Caki2 (cell line): ENCODE measurements at regions not wholly inside any gene's neighbourhood (a gene's known extent, or its start where the extent isn't known, plus 50 kb on each side); places are given as distances from the start of the nearest gene placed in this dataset.

Source experiments
- DNase-seq: peaks from one replicate; pipeline ENCODE4 v3.0.0-alpha.2; 2015; ENCODE audit warnings: low read depth
- in situ Hi-C: cut with HindIII; loops from 2 replicates; pipeline ENCODE4 v1.10.0; 2016; ENCODE audit warnings: low sequenced_read_pairs, low pct_unique_long_range_greater_than_20kb, mixed read lengths

DNA sequence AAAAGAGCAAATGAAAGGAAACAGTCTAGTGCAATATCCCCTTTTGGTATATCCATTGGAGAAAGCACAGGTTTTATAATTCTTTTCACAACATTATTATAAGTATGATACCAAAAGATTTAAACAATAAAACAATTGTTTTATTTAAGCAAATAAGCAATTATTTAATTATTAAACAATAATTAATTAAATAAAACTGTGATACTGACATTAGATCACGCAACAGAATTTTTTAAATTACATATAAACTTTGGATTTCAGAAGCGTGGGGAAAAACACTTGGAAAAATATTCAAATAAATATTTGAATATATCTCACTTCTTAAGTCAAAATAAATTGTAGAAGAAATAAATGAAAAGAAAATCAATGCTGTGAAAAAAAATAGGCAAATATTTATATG is 76.2 kb upstream of the STXBP5 start:
- no peak for DNase-seq
- in situ Hi-C loops, result no loop called here

- in situ Hi-C loops, result no loop called here
- peak; percentile 19 for DNase-seq
Observed at GRCh38 chr6:147131532-147132128, 72.6 kb upstream of the STXBP5 start.

DNA sequence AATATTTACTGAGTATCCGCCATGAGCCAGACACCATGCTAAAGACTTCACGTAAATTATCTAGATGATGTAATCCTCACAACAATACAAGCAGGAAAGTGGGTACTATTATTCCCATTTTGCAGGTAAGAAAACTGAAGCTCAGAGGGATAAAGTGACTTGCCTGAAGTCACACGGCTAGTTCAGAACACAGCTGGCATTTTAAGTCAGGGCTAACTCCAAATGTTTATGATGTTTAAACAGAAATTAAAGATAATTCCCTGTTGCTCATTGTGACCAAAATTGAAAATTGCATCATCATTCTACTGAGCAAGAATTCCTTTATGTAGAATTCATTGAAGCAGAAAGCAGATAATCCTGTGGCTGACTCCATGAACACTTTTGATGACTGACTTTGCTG is 71.3 kb upstream of the STXBP5 start:
- in situ Hi-C loops, result no loop called here
- peak; percentile 27 for DNase-seq

GRCh38 chr6:147133669-147134068 is 70.5 kb upstream of the STXBP5 start:
- in situ Hi-C loops, result no loop called here

DNA sequence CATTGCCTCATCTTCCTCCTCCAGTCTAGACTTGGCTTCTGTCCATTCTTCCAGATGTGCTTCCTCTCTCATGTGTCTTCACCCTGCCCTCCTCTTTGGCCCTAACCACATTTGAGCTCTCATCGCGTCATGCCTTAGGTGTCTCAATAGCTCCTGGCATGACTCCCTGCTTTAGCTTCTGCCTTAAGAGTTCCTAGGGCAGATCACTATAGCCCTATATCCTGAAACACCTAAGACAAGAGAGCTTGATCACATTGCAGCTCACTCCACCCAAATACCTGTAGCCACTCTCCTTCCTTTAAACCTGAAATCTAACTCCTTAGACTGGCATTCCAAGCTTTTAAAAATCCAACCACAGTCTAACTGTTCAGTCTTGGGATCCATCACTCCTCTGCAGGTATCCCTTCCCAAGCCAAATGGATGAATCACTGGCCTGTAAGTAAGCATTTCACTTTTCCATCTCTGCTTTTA is 69.0 kb upstream of the STXBP5 start:
- in situ Hi-C loops, result no loop called here

More at GRCh38 chr6:147133669-147134068, 70.5 kb upstream of the STXBP5 start:
- no peak for DNase-seq

GRCh38 chr6:147136057-147136456 is 68.2 kb upstream of the STXBP5 start:
- DNase-seq, result no peak
- in situ Hi-C loops, result no loop called here

More for the DNA sequence above, 69.0 kb upstream of the STXBP5 start:
- DNase-seq, result no peak

DNA sequence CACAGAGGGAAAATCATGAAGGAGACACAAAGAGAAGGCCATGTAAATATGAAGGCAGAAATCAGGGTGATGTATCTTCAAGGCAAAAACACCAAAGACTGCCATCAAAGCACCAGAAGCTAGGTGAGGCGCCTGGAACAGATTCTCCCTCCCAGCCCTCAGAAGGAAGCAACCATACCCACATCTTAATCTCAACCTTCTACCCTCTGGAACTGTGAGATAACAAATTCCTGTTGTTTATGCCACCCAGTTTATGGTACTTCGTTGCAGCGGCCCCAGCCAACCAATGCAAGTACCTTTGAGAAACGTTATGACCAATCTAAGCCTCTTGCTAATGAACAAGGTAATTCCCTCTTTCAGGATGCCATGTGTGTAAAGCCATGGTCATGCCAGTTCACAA is 66.2 kb upstream of the STXBP5 start:
- in situ Hi-C loops, result no loop called here
- DNase-seq, result no peak

DNA sequence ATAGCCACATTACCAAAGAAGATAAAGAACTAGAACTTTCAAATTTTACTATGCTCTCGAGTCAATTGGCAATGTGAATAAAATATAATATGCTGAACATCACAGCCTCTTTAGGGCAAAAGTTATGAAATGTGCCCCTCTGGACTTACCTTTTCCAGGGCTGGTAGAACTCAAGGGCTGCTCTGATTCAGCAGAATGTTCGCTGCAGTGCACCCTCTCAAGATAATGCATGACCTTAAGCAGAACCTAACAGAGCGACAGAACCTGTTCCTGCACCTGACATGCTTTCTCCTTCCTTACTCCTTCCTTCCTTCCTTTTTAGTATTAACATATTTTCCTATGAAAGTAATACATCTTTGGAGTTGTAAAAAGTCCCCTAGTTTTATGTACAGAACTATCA is 65.4 kb upstream of the STXBP5 start:
- no peak for DNase-seq

GRCh38 chr6:147141711-147142308 is 62.4 kb upstream of the STXBP5 start:
- no peak for DNase-seq
- in situ Hi-C loops, result no loop called here

More for the DNA sequence above, 65.4 kb upstream of the STXBP5 start:
- in situ Hi-C loops, result no loop called here

GRCh38 chr6:147142684-147143245 is 61.5 kb upstream of the STXBP5 start:
- in situ Hi-C loops, result no loop called here
- DNase-seq, result no peak

GRCh38 chr6:147149092-147149491 is 55.1 kb upstream of the STXBP5 start:
- DNase-seq, result no peak
- in situ Hi-C loops, result no loop called here

DNA sequence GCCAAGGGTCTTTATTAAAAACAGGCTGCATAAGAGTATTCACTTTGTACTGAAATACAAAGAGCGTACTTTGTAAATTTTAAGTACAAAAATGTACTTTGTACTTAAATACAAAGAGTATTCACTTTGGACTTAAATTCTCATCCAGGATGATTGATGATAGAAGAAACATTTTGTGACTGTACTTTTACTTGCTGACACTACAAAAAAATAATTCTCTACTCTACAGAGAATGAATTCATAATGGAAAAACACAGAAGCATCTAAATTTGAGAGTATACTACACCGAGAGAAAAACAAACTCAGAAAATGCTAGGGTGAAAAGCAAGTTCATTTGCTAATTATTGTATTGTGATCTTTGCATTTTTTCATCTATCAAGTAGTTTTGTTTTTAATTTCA is 54.4 kb upstream of the STXBP5 start:
- DNase-seq, result no peak
- in situ Hi-C loops, result no loop called here

- no peak for DNase-seq
- in situ Hi-C loops, result no loop called here
Observed at GRCh38 chr6:147150293-147150692, 53.9 kb upstream of the STXBP5 start.
